Thoracic aorta (tissue), 2 donors: ENCODE measurements at regions not wholly inside any gene's neighbourhood (a gene's known extent, or its start where the extent isn't known, plus 50 kb on each side); places are given as distances from the start of the nearest gene placed in this dataset.

Experiments
- ATAC-seq: fragments of 150-250 bp; one replicate; pipeline ENCODE4 v1.8.0; 2017; ENCODE audit warnings: low read depth; ENCODE audit not compliant: insufficient number of reproducible peaks, low FRiP score
- DNase-seq: peaks from one replicate; pipeline ENCODE4 v3.0.0-alpha.2; 2020; ENCODE audit warnings: low spot score
- H3K27ac ChIP-seq, 2 donors: fragments of 200-600 bp; sonication (generic); 1 replicate in 1 of 2; 2 replicates in 1 of 2; pipeline ENCODE4 v1.5.1; 2016; ENCODE audit warnings: mild to moderate bottlenecking in 2 of 2, moderate library complexity in 2 of 2
- H3K27me3 ChIP-seq: fragments of 200-600 bp; sonication (generic); replicated peaks from 2 replicates; pipeline ENCODE4 v1.6.0; 2016; ENCODE audit warnings: mild to moderate bottlenecking; ENCODE audit not compliant: insufficient read depth
- H3K36me3 ChIP-seq: fragments of 200-600 bp; sonication (generic); one replicate; pipeline ENCODE4 v1.5.1; 2016
- H3K4me1 ChIP-seq, 2 donors: fragments of 200-600 bp; sonication (generic); 1 replicate in 1 of 2; 2 replicates in 1 of 2; pipeline versions ENCODE4 v1.5.1 to v1.6.0; 2016; ENCODE audit warnings: low read depth in 2 of 2, mild to moderate bottlenecking in 1 of 2; ENCODE audit not compliant: control insufficient read depth in 1 of 2
- H3K4me3 ChIP-seq: fragments of 200-600 bp; sonication (generic); 2 replicates; pipeline ENCODE4 v1.5.1; 2016; ENCODE audit warnings: mild to moderate bottlenecking
- H3K9me3 ChIP-seq: fragments of 200-600 bp; sonication (generic); 2 replicates; pipeline ENCODE4 v1.5.1; 2016
- CTCF ChIP-seq: fragments of 200-600 bp; sonication (generic); IDR thresholded peaks from one replicate; pipeline ENCODE4 v1.5.1; 2019; ENCODE audit warnings: antibody characterized with exemption

GRCh38 chr12:42785944-42786343, 196.4 kb upstream of the PRICKLE1 start:
- Histone ChIP-seq H3K27ac (no peak overlapping the region), H3K36me3 (no peaks in the 10 kb centered on the region), H3K4me3 (no peak overlapping the region), H3K27me3 (no peaks in the 10 kb centered on the region), H3K4me1 (no peaks in the 10 kb centered on the region), H3K9me3 (no peaks in the 10 kb centered on the region)
- ATAC-seq (no peak), DNase-seq (no peak)
- TF ChIP-seq CTCF: no peak

- H3K9me3 ChIP-seq: no peaks in the 10 kb centered on the region
- ATAC-seq (no peak), DNase-seq (no peak)
- no peaks in the 10 kb centered on the region for H3K36me3 ChIP-seq
- H3K27me3 ChIP-seq: no peaks in the 10 kb centered on the region
- no peak overlapping the region for H3K27ac ChIP-seq
- no peaks in the 10 kb centered on the region for H3K4me1 ChIP-seq
- H3K4me3 ChIP-seq: no peak overlapping the region
- TF ChIP-seq CTCF: no peak
Measured at GRCh38 chr12:42780671-42781070, 191.1 kb upstream of the PRICKLE1 start.

GRCh38 chr12:42779186-42779859, 189.8 kb upstream of the PRICKLE1 start:
- no peak for TF ChIP-seq CTCF
- ATAC-seq (no peak), DNase-seq (no peak)
- no peaks in the 10 kb centered on the region for H3K9me3 ChIP-seq
- H3K4me1 ChIP-seq: no peaks in the 10 kb centered on the region
- H3K27ac ChIP-seq: no peak overlapping the region
- H3K36me3 ChIP-seq: no peaks in the 10 kb centered on the region
- H3K4me3 ChIP-seq: no peak overlapping the region
- H3K27me3 ChIP-seq: no peaks in the 10 kb centered on the region

- H3K4me1 ChIP-seq: no peaks in the 10 kb centered on the region
- DNase-seq (no peak), ATAC-seq (no peak)
- no peak overlapping the region for H3K4me3 ChIP-seq
- no peaks in the 10 kb centered on the region for H3K9me3 ChIP-seq
- TF ChIP-seq CTCF: no peak
- no peak overlapping the region for H3K27ac ChIP-seq
- H3K27me3 ChIP-seq: no peaks in the 10 kb centered on the region
- H3K36me3 ChIP-seq: no peaks in the 10 kb centered on the region
Measured at GRCh38 chr12:42776396-42776795, 186.8 kb upstream of the PRICKLE1 start.

- Histone ChIP-seq H3K36me3 (no peaks in the 10 kb centered on the region), H3K9me3 (no peaks in the 10 kb centered on the region), H3K27ac (no peak overlapping the region), H3K27me3 (no peaks in the 10 kb centered on the region), H3K4me1 (no peaks in the 10 kb centered on the region), H3K4me3 (no peak overlapping the region)
- DNase-seq (no peak), ATAC-seq (no peak)
- TF ChIP-seq CTCF: no peak
Measured at GRCh38 chr12:42774238-42774637, 184.7 kb upstream of the PRICKLE1 start.
